Liver (tissue), 3 donors: ENCODE measurements at regions not wholly inside any gene's neighbourhood (a gene's known extent, or its start where the extent isn't known, plus 50 kb on each side); places are given as distances from the start of the nearest gene placed in this dataset.

ENCODE experiments used
- CTCF ChIP-seq: fragments of 150-350 bp; IDR thresholded peaks from 2 replicates; pipeline ENCODE4 v1.5.1; 2017; ENCODE audit warnings: improper control_type of control experiment, low read depth, low read length; ENCODE audit not compliant: missing input control
- EGR1 ChIP-seq, 2 donors: IDR thresholded peaks; 2 replicates each; pipeline ENCODE4 v1.6.1; 2016 to 2018; ENCODE audit warnings: antibody characterized with exemption in 2 of 2, low read depth in 2 of 2
- HNF4A ChIP-seq, 2 donors: conservative IDR thresholded peaks; 2 replicates each; pipeline ENCODE4 v1.6.1; 2016; ENCODE audit warnings: antibody characterized with exemption in 2 of 2, mild to moderate bottlenecking in 2 of 2
- RAD21 ChIP-seq, 2 donors: IDR thresholded peaks; 2 replicates each; pipeline ENCODE4 v1.6.1; 2016; ENCODE audit warnings: antibody characterized with exemption in 2 of 2, mild to moderate bottlenecking in 2 of 2
- REST ChIP-seq: IDR thresholded peaks from 2 replicates; pipeline ENCODE4 v1.6.1; 2016; ENCODE audit warnings: antibody characterized with exemption, mild to moderate bottlenecking
- RXRA ChIP-seq, 2 donors: IDR thresholded peaks; 2 replicates each; pipeline ENCODE4 v1.6.1; 2017 to 2018; ENCODE audit warnings: antibody characterized with exemption in 2 of 2, mild to moderate bottlenecking in 1 of 2
- SP1 ChIP-seq: IDR thresholded peaks from 2 replicates; pipeline ENCODE4 v1.6.1; 2018; ENCODE audit warnings: antibody characterized with exemption, mild to moderate bottlenecking
- YY1 ChIP-seq: IDR thresholded peaks from 2 replicates; pipeline ENCODE4 v1.6.1; 2016; ENCODE audit warnings: antibody characterized with exemption, mild to moderate bottlenecking
- ZBTB33 ChIP-seq: IDR thresholded peaks from 2 replicates; pipeline ENCODE4 v1.6.1; 2016; ENCODE audit warnings: antibody characterized with exemption
- donor health status: healthy.
- donor health status: healthy.

GRCh38 chr5:8895599-8895998 lies 650.3 kb downstream of the SEMA5A start:
- TF ChIP-seq CTCF (no peak), ZBTB33 (no peak), YY1 (no peak), EGR1 (IDR thresholded peaks at IDR 0.05; ENCODE audit: low read depth in 2 of 2) (no peak), REST (no peak), RAD21 (IDR thresholded peaks at IDR 0.05) (no peak), SP1 (no peak), RXRA (IDR thresholded peaks at IDR 0.05) (no peak), HNF4A (conservative IDR thresholded peaks at IDR 0.05) (no peak)
